OCI-LY7 (cell line): ENCODE measurements at regions not wholly inside any gene's neighbourhood (a gene's known extent, or its start where the extent isn't known, plus 50 kb on each side); places are given as distances from the start of the nearest gene placed in this dataset.

Experiments
- BruUV-seq: library from RNA; stranded (reverse); fragments of 400-500 nt; replicated peaks from 2 replicates; lab custom pipeline; 2021; lab: Mats Ljungman, UMichigan
- CTCF ChIA-PET: fragments of 300-600 bp; sonication (Branson Sonifier 250); formaldehyde crosslinking; loops from one replicate; lab custom pipeline; 2022; ENCODE audit warnings: antibody characterized with exemption; ENCODE audit not compliant: unreplicated experiment; lab: Charles Lee
- POLR2A ChIA-PET: fragments of 300-600 bp; sonication (Branson Sonifier 250); formaldehyde crosslinking; loops from one replicate; lab custom pipeline; 2022; ENCODE audit warnings: antibody characterized with exemption; lab: Charles Lee
- DNase-seq: peaks from one replicate; pipeline ENCODE4 v3.0.0-alpha.2; 2015; ENCODE audit warnings: low spot score
- H2AFZ ChIP-seq: fragments of 200-600 bp; sonication (generic), shearing (Covaris generic); 2 replicates; pipeline ENCODE4 v1.6.1; 2014; ENCODE audit warnings: mild to moderate bottlenecking, antibody characterized with exemption, low read length, moderate library complexity
- H3K27ac ChIP-seq: fragments of 200-600 bp; sonication (generic); 2 replicates; pipeline ENCODE4 v1.5.1; 2014; ENCODE audit warnings: mixed run types, low read depth, mild to moderate bottlenecking, moderate library complexity, low read length, inconsistent platforms; ENCODE audit not compliant: poor library complexity, severe bottlenecking
- H3K36me3 ChIP-seq: fragments of 200-600 bp; sonication (generic); 2 replicates; pipeline ENCODE4 v1.6.1; 2014; ENCODE audit warnings: mild to moderate bottlenecking, antibody characterized with exemption, low read length, moderate library complexity, mixed read lengths; ENCODE audit not compliant: insufficient read depth
- H3K4me1 ChIP-seq: fragments of 200-600 bp; sonication (generic); 2 replicates; pipeline ENCODE4 v1.5.1; 2014; ENCODE audit warnings: mild to moderate bottlenecking, low read length; ENCODE audit not compliant: insufficient read depth, poor library complexity, severe bottlenecking
- H3K4me2 ChIP-seq: fragments of 200-600 bp; sonication (generic); 2 replicates; pipeline ENCODE4 v1.6.1; 2014; ENCODE audit warnings: mild to moderate bottlenecking, low read length
- H3K4me3 ChIP-seq: fragments of 200-600 bp; sonication (generic); 2 replicates; pipeline ENCODE4 v1.5.1; 2014; ENCODE audit warnings: mild to moderate bottlenecking, low read depth, low read length; ENCODE audit not compliant: poor library complexity, severe bottlenecking
- H3K79me2 ChIP-seq: fragments of 200-600 bp; sonication (generic); 2 replicates; pipeline ENCODE4 v1.6.1; 2016; ENCODE audit warnings: low read depth, mild to moderate bottlenecking, low read length, moderate library complexity, mixed read lengths; ENCODE audit not compliant: insufficient read depth
- H3K9me2 ChIP-seq: fragments of 200-600 bp; sonication (generic); 2 replicates; pipeline ENCODE4 v1.6.1; 2016; ENCODE audit warnings: mild to moderate bottlenecking, low read length, mixed read lengths; ENCODE audit not compliant: insufficient read depth
- H3K9me3 ChIP-seq: fragments of 200-600 bp; sonication (generic); 2 replicates; pipeline ENCODE4 v1.6.1; 2014; ENCODE audit warnings: mild to moderate bottlenecking, mixed run types, low read length, mixed read lengths
- H4K20me1 ChIP-seq: fragments of 200-600 bp; sonication (generic); 2 replicates; pipeline ENCODE4 v1.6.1; 2014; ENCODE audit warnings: mild to moderate bottlenecking, antibody characterized with exemption, low read length, moderate library complexity, mixed read lengths; ENCODE audit not compliant: insufficient read depth
- EZH2phosphoT487 ChIP-seq: fragments of 200-600 bp; sonication (generic); IDR thresholded peaks from 2 replicates; pipeline ENCODE4 v1.6.1; 2018; ENCODE audit warnings: low read depth, borderline replicate concordance, mild to moderate bottlenecking, mixed run types, antibody characterized with exemption, low read length, moderate library complexity, mixed read lengths
- intact Hi-C: fragments of 100-400 bp; cut with micrococcal nuclease; formaldehyde crosslinking; loops from one replicate; pipeline ENCODE4 v1.10.0; 2022; ENCODE audit not compliant: unreplicated experiment
- TF ChIP-seq, protein P1 (sequence below): fragments of 200-600 bp; sonication (generic); conservative IDR thresholded peaks from 2 replicates; pipeline ENCODE4 v1.5.1; 2014; ENCODE audit warnings: mild to moderate bottlenecking, antibody characterized with exemption, low read length, moderate library complexity, mixed read lengths

GRCh38 chr7:15838265-15838664 lies 151.8 kb upstream of the MEOX2 start:
- Histone ChIP-seq H3K4me3 (no peak overlapping the region), H3K79me2 (no peaks in the 10 kb centered on the region), H4K20me1 (no peaks in the 10 kb centered on the region), H3K4me2 (no peak overlapping the region), H3K36me3 (no peaks in the 10 kb centered on the region), H3K4me1 (no peaks in the 10 kb centered on the region), H3K9me3 (no peaks in the 10 kb centered on the region), H3K9me2 (no peaks in the 10 kb centered on the region), H3K27ac (no peak overlapping the region), H2AFZ (no peak overlapping the region)
- no peak for DNase-seq
- no TSS peak for BruUV-seq
- ChIA-PET CTCF (no interaction called here), POLR2A (no interaction called here)
- TF ChIP-seq, protein P1, sequence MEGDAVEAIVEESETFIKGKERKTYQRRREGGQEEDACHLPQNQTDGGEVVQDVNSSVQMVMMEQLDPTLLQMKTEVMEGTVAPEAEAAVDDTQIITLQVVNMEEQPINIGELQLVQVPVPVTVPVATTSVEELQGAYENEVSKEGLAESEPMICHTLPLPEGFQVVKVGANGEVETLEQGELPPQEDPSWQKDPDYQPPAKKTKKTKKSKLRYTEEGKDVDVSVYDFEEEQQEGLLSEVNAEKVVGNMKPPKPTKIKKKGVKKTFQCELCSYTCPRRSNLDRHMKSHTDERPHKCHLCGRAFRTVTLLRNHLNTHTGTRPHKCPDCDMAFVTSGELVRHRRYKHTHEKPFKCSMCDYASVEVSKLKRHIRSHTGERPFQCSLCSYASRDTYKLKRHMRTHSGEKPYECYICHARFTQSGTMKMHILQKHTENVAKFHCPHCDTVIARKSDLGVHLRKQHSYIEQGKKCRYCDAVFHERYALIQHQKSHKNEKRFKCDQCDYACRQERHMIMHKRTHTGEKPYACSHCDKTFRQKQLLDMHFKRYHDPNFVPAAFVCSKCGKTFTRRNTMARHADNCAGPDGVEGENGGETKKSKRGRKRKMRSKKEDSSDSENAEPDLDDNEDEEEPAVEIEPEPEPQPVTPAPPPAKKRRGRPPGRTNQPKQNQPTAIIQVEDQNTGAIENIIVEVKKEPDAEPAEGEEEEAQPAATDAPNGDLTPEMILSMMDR, result no peak
- no peak for TF ChIP-seq EZH2phosphoT487
- intact Hi-C loops, result no loop called here

GRCh38 chr7:15837306-15837950 lies 150.9 kb upstream of the MEOX2 start:
- H3K9me2 ChIP-seq, result no peaks in the 10 kb centered on the region
- no peaks in the 10 kb centered on the region for H4K20me1 ChIP-seq
- no peaks in the 10 kb centered on the region for H3K9me3 ChIP-seq
- no peak overlapping the region for H2AFZ ChIP-seq
- H3K36me3 ChIP-seq, result no peaks in the 10 kb centered on the region
- H3K4me2 ChIP-seq, result no peak overlapping the region
- no peak overlapping the region for H3K4me3 ChIP-seq
- H3K4me1 ChIP-seq, result no peaks in the 10 kb centered on the region
- no peak for DNase-seq
- POLR2A ChIA-PET, result no interaction called here
- CTCF ChIA-PET, result no interaction called here
- TF ChIP-seq EZH2phosphoT487, result no peak
- TF ChIP-seq, protein P1, result no peak
- H3K79me2 ChIP-seq, result no peaks in the 10 kb centered on the region
- intact Hi-C loops, result no loop called here
- no TSS peak for BruUV-seq
- H3K27ac ChIP-seq, result no peak overlapping the region

DNA sequence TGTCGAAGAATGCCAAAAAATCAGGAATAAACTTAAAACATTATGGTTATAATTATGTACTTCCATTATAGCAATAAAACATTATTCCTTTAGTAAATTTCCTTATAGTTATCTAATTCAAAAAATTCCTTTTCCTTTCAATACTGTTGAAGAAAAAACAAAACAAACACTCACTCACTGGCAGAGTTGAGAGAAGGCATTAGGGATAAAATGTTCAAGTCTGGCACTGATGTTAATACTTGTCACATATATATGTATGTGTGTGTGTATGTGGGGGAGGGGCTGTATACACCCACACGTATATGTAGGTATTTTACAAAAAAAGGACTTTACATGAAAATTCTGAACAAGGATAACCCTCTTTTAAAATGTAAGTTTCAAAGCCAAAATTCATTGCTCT lies 150.2 kb upstream of the MEOX2 start:
- Histone ChIP-seq H3K9me3 (no peaks in the 10 kb centered on the region), H3K4me1 (no peaks in the 10 kb centered on the region), H3K27ac (no peak overlapping the region), H3K36me3 (no peaks in the 10 kb centered on the region), H4K20me1 (no peaks in the 10 kb centered on the region), H3K79me2 (no peaks in the 10 kb centered on the region), H3K9me2 (no peaks in the 10 kb centered on the region), H2AFZ (no peak overlapping the region), H3K4me2 (no peak overlapping the region), H3K4me3 (no peak overlapping the region)
- POLR2A ChIA-PET, result no interaction called here
- BruUV-seq, result no TSS peak
- no peak for DNase-seq
- intact Hi-C loops, result no loop called here
- TF ChIP-seq, protein P1, result no peak
- no peak for TF ChIP-seq EZH2phosphoT487
- CTCF ChIA-PET, result no interaction called here
